Tibial nerve (tissue), 4 donors: ENCODE measurements at regions not wholly inside any gene's neighbourhood (a gene's known extent, or its start where the extent isn't known, plus 50 kb on each side); places are given as distances from the start of the nearest gene placed in this dataset.
"Not testable (repeated sequence)": the region's sequence is repeated elsewhere in the genome, so short reads cannot be mapped to it uniquely, and the experiment has no call there.

Source experiments
- DNase-seq, 2 donors: peaks; one replicate each; pipeline ENCODE4 v3.0.0-alpha.2; 2019; ENCODE audit warnings: low spot score in 2 of 2
- H3K27ac ChIP-seq, 4 donors: fragments of 200-600 bp; sonication (generic) in 3 of 4; one replicate each; pipeline ENCODE4 v1.5.1; 2017 to 2019; ENCODE audit warnings: mild to moderate bottlenecking in 1 of 4
- H3K27me3 ChIP-seq, 2 donors: fragments of 200-600 bp; sonication (generic) in 1 of 2; one replicate each; pipeline versions ENCODE4 v1.5.1 to v1.6.0; 2017 to 2019
- H3K36me3 ChIP-seq, 3 donors: fragments of 200-600 bp; sonication (generic); one replicate each; pipeline ENCODE4 v1.5.1; 2018 to 2019
- H3K4me1 ChIP-seq, 4 donors: fragments of 200-600 bp; sonication (generic) in 3 of 4; one replicate each; pipeline ENCODE4 v1.5.1; 2017 to 2019
- H3K4me3 ChIP-seq, 4 donors: fragments of 200-600 bp; sonication (generic) in 3 of 4; one replicate each; pipeline ENCODE4 v1.5.1; 2017 to 2019; ENCODE audit warnings: mild to moderate bottlenecking in 1 of 4, moderate library complexity in 1 of 4
- H3K9me3 ChIP-seq, 4 donors: fragments of 200-600 bp; sonication (generic) in 3 of 4; one replicate each; pipeline ENCODE4 v1.5.1; 2017 to 2019
- EP300 ChIP-seq, 2 donors: sonication (generic); formaldehyde crosslinking; IDR thresholded peaks; one replicate each; pipeline ENCODE4 v1.6.1; 2017; ENCODE audit warnings: antibody characterized with exemption in 2 of 2, mild to moderate bottlenecking in 1 of 2
- POLR2A ChIP-seq, 2 donors: fragments of 450-650 bp; IDR thresholded peaks; one replicate each; pipeline ENCODE4 v1.6.1; 2017; ENCODE audit warnings: antibody characterized with exemption in 2 of 2, mild to moderate bottlenecking in 2 of 2, moderate library complexity in 2 of 2
- WGBS, 2 donors: methylation state at CpG; one replicate each; pipeline ENCODE4 v1.1.5; 2018; 5-methylcytosine and 5-hydroxymethylcytosine counted together
- TF ChIP-seq, protein P1 (sequence below), 5 experiments: fragments of 200-600 bp in 3 of 5; fragments of 450-650 bp in 2 of 5; sonication (generic) in 3 of 5; IDR thresholded peaks; one replicate each; pipeline ENCODE4 v1.5.1; 2016 to 2019; ENCODE audit warnings: antibody characterized with exemption in 5 of 5, mild to moderate bottlenecking in 3 of 5, moderate library complexity in 2 of 5

DNA sequence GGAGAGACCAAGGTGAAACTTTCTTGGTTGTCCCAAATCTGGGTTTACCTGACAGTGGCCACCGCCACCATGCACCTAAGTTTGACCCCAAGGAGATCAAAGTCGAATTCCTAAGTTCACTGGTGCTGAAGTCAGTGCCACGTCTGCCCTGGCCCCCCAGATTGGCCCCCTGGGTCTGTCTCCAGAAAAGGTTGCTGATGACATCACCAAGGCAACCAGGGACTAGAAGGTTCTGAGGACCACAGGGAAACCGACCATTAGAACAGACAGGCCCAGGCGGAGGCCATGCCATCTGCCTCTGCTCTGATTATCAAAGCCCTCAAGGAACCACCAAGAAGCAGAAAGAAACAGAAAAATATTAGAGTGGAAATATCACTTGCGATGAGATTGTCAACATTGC is 91.2 kb downstream of the DLL1 start:
- DNase-seq = peak in 1 of 2 donors; percentile 3
- no peak overlapping the region for H3K27ac ChIP-seq
- 78 to 83% methylated on average over 6 of the region's 6 CpGs for WGBS, 2 donors

DNA sequence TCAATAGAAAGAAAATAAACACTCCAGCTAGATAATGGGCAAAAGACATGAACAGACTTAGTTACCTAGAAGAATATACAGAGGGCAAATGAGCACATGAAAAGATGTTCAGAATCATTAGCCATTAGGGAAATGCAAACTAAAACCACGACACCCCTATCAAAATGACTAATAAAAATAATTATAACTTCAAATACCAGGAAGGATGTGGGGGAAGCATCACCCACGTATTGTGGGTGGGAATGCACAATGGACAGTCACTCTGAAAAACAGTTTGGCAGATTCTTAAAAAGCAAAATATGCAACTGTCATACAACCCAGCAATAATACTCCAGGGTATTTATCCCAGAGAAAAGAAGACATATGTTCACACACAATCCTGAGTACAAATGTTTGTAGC is 92.6 kb downstream of the DLL1 start:
- Histone ChIP-seq H3K9me3 (peaks cover 0 to 34% (median 7%) of the 10 kb centered on the region in 4 donors), H3K27me3 (no peaks in the 10 kb centered on the region), H3K4me1 (no peaks in the 10 kb centered on the region), H3K27ac (no peak overlapping the region), H3K4me3 (no peak overlapping the region), H3K36me3 (no peaks in the 10 kb centered on the region)
- 40 to 55% methylated on average over 2 of the region's 2 CpGs for WGBS, 2 donors
- no peak for DNase-seq
- TF ChIP-seq POLR2A (IDR thresholded peaks at IDR 0.05) = no peak

More for the DNA sequence above, 91.2 kb downstream of the DLL1 start:
- Histone ChIP-seq H3K4me1 (no peaks in the 10 kb centered on the region), H3K36me3 (no peaks in the 10 kb centered on the region), H3K4me3 (no peak overlapping the region), H3K9me3 (peaks cover 0 to 20% (median 6%) of the 10 kb centered on the region in 4 donors), H3K27me3 (no peaks in the 10 kb centered on the region)
- no peak for TF ChIP-seq POLR2A (IDR thresholded peaks at IDR 0.05)
- no peak for TF ChIP-seq EP300 (IDR thresholded peaks at IDR 0.05)
- TF ChIP-seq, protein P1, sequence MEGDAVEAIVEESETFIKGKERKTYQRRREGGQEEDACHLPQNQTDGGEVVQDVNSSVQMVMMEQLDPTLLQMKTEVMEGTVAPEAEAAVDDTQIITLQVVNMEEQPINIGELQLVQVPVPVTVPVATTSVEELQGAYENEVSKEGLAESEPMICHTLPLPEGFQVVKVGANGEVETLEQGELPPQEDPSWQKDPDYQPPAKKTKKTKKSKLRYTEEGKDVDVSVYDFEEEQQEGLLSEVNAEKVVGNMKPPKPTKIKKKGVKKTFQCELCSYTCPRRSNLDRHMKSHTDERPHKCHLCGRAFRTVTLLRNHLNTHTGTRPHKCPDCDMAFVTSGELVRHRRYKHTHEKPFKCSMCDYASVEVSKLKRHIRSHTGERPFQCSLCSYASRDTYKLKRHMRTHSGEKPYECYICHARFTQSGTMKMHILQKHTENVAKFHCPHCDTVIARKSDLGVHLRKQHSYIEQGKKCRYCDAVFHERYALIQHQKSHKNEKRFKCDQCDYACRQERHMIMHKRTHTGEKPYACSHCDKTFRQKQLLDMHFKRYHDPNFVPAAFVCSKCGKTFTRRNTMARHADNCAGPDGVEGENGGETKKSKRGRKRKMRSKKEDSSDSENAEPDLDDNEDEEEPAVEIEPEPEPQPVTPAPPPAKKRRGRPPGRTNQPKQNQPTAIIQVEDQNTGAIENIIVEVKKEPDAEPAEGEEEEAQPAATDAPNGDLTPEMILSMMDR (IDR thresholded peaks at IDR 0.05) = no peak

DNA sequence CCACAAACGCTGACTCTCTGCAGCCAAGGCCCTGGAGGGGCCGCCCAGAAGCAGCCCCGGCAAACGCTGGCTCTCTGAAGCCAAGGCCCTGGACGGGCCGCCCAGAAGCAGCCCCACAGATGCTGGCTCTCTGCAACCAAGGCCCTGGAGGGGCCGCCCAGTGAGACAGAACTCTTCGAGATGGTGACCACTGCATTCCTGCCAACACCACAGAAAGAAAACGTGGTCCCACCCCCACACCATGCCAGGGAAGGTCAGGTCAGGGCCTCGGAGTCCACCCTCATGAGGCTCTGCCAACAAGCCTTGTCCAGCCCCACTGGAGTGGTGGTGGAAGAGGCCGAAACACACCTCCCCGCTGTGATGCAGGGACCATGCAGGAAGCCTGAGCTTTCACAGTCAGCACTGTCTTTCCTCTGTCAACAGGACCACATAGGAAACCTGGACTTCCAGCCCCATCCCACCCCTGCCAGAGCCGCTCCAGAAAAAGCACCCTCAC is 97.5 kb downstream of the DLL1 start:
- peak in 1 of 2 donors; percentile 1 for DNase-seq
- Histone ChIP-seq H3K4me3 (no peak overlapping the region), H3K27me3 (no peaks in the 10 kb centered on the region), H3K9me3 (peaks cover 0 to 37% (median 7%) of the 10 kb centered on the region in 4 donors), H3K27ac (no peak overlapping the region), H3K36me3 (no peaks in the 10 kb centered on the region), H3K4me1 (no peaks in the 10 kb centered on the region)
- TF ChIP-seq, protein P1 (IDR thresholded peaks at IDR 0.05) = no peak
- no peak for TF ChIP-seq EP300 (IDR thresholded peaks at IDR 0.05)
- TF ChIP-seq POLR2A (IDR thresholded peaks at IDR 0.05) = no peak
- 83 to 96% methylated on average over 6 to 13 of the region's 13 CpGs for WGBS, 2 donors

DNA sequence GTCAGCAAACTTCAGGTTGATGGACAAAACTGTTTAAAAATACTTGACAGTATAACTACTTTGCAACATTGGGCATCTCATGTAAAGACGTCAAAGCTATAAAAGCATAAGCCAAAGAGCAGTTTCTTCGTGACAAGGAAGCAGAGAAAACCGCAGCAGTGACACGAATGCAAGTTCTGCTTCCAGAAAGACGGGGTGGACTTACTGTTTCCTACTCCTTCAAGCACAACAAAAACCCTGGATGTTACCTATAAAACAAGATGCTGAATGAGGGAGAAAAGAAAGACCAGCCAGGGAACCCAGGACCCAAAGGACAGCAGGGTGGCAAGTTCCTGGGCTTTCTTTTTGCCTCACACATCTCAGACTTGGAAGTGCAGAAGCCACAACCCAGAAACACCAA is 98.0 kb downstream of the DLL1 start:
- H3K4me3 ChIP-seq = no peak overlapping the region
- H3K27me3 ChIP-seq = no peaks in the 10 kb centered on the region
- 90% methylated on average over 5 of the region's 5 CpGs for WGBS, 2 donors
- TF ChIP-seq EP300 (IDR thresholded peaks at IDR 0.05) = no peak
- TF ChIP-seq, protein P1 (IDR thresholded peaks at IDR 0.05) = no peak
- no peak for TF ChIP-seq POLR2A (IDR thresholded peaks at IDR 0.05)
- H3K4me1 ChIP-seq = no peaks in the 10 kb centered on the region
- H3K27ac ChIP-seq = no peak overlapping the region
- no peaks in the 10 kb centered on the region for H3K36me3 ChIP-seq
- peaks cover 0 to 37% (median 7%) of the 10 kb centered on the region in 4 donors for H3K9me3 ChIP-seq
- DNase-seq = no peak

DNA sequence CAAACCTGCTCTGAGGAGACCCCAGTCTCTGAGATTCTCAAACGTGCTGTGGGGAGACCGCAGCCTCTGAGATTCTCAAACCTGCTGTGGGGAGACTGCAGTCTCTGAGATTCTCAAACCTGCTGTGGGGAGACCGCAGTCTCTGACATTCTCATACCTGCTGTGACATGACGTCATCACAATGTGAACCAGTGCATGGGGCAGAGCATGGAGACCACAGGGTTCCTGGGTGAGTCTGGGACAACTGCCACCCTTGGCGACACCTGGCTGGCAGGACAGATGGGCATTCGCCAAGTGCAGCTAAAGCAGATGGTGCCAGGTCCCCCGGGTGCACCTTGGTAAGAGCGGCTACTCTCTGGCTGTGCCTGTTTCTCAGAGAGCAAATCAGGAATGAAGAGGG is 98.8 kb downstream of the DLL1 start:
- H3K4me1 ChIP-seq, DNase-seq, H3K36me3 ChIP-seq, H3K4me3 ChIP-seq, H3K27me3 ChIP-seq, H3K27ac ChIP-seq: not testable (repeated sequence)
- 84 to 91% methylated on average over 6 to 7 of the region's 8 CpGs for WGBS, 2 donors
- peaks cover 0 to 37% (median 7%) of the 10 kb centered on the region in 4 donors for H3K9me3 ChIP-seq

DNA sequence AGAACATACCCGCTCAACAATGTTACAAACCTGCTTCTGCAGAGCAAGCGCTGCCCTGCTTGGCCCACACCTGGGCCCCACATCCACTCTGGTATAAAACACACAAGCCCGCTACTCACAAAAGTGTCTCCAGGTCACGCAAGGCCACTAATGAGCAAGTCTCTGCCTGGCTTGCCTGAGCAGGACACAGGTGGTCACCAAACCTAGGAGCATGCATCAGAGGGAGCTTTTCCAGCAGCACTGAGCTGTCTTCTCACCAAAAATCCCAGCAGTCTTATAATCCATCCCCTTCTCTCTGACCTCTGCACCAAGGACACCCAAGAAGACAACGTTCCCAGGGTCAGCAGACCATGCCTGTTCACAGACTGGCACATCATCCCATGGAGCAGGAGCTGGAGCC is 100.8 kb downstream of the DLL1 start:
- peaks cover 0 to 24% (median 2%) of the 10 kb centered on the region in 4 donors for H3K9me3 ChIP-seq
- no peaks in the 10 kb centered on the region for H3K27me3 ChIP-seq
- WGBS, 2 donors = 80 to 84% methylated on average over 5 of the region's 5 CpGs
- H3K36me3 ChIP-seq = no peaks in the 10 kb centered on the region
- DNase-seq = no peak
- no peak for TF ChIP-seq EP300 (IDR thresholded peaks at IDR 0.05)
- no peak for TF ChIP-seq POLR2A (IDR thresholded peaks at IDR 0.05)
- no peak overlapping the region for H3K4me3 ChIP-seq
- H3K4me1 ChIP-seq = peaks cover 0 to 6% (median 0%) of the 10 kb centered on the region in 4 donors
- H3K27ac ChIP-seq = no peak overlapping the region

DNA sequence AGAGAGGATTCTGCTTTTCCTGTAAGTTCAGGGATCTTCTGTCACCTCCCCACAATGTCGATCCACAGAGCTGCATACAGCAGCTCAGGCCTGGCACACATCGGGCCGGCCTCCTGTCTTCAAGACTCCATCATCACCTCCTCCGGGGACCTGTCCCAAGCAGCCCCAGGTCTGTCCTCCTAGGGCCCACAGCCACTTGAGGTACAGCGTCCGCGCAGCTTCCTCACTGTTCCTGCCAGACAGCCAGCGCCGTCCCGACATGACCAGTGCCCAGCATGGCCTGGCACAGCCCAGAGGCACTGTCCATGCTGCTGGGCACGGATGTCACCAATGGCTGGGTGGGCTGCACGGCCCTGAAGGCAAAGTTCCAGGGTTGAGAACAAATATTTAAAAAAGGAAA is 101.6 kb downstream of the DLL1 start:
- no peak overlapping the region for H3K4me3 ChIP-seq
- no peak overlapping the region for H3K27ac ChIP-seq
- peaks cover 0 to 16% (median under 1%) of the 10 kb centered on the region in 4 donors for H3K9me3 ChIP-seq
- peak in 1 of 2 donors; percentile 1 for DNase-seq
- TF ChIP-seq, protein P1 (IDR thresholded peaks at IDR 0.05) = no peak
- TF ChIP-seq POLR2A (IDR thresholded peaks at IDR 0.05) (no peak), EP300 (IDR thresholded peaks at IDR 0.05) (no peak)
- no peaks in the 10 kb centered on the region for H3K27me3 ChIP-seq
- H3K4me1 ChIP-seq = peaks cover 0 to 6% (median 0%) of the 10 kb centered on the region in 4 donors
- WGBS, 2 donors = 78 to 80% methylated on average over 10 to 12 of the region's 12 CpGs
- no peaks in the 10 kb centered on the region for H3K36me3 ChIP-seq
